CD14-positive monocyte (primary cell): ENCODE measurements at regions not wholly inside any gene's neighbourhood (a gene's known extent, or its start where the extent isn't known, plus 50 kb on each side); places are given as distances from the start of the nearest gene placed in this dataset.
"Not testable (repeated sequence)": the region's sequence is repeated elsewhere in the genome, so short reads cannot be mapped to it uniquely, and the experiment has no call there.

Experiments
- DNase-seq, 3 donors: peaks; one replicate each; pipeline ENCODE4 v3.0.0-alpha.2; 2011 to 2022
- H2AFZ ChIP-seq: 2 replicates; pipeline ENCODE4 v1.6.0; 2012; ENCODE audit warnings: mild to moderate bottlenecking, low read depth, low read length, inconsistent platforms; ENCODE audit not compliant: insufficient read depth, poor library complexity, severe bottlenecking
- H3K27ac ChIP-seq, 2 donors: 1 replicate in 1 of 2; 2 replicates in 1 of 2; pipeline ENCODE4 v1.5.1; 2012 to 2013; ENCODE audit warnings: low read length in 2 of 2, control low read depth in 1 of 2, inconsistent platforms in 1 of 2, low read depth in 1 of 2, mild to moderate bottlenecking in 1 of 2
- H3K27me3 ChIP-seq, 2 donors: one replicate each; pipeline versions ENCODE4 v1.6.0 to v1.6.1; 2011 to 2013; ENCODE audit warnings: low read length in 2 of 2; ENCODE audit not compliant: control insufficient read depth in 2 of 2, insufficient read depth in 2 of 2
- H3K36me3 ChIP-seq, 2 donors: replicated peaks in 1 of 2; 1 replicate in 1 of 2; 2 replicates in 1 of 2; pipeline versions ENCODE4 v1.5.1 to v1.6.1; 2012 to 2013; ENCODE audit warnings: low read length in 2 of 2, control low read depth in 1 of 2, inconsistent platforms in 1 of 2, mild to moderate bottlenecking in 1 of 2; ENCODE audit not compliant: insufficient read depth in 2 of 2, control insufficient read depth in 1 of 2
- H3K4me1 ChIP-seq, 2 donors: 1 replicate in 1 of 2; 2 replicates in 1 of 2; pipeline versions ENCODE4 v1.5.1 to v1.6.1; 2012 to 2013; ENCODE audit warnings: low read length in 2 of 2, control low read depth in 1 of 2, inconsistent platforms in 1 of 2, mild to moderate bottlenecking in 1 of 2, moderate library complexity in 1 of 2; ENCODE audit not compliant: insufficient read depth in 2 of 2, control insufficient read depth in 1 of 2
- H3K4me2 ChIP-seq: replicated peaks from 2 replicates; pipeline ENCODE3; 2012; ENCODE audit warnings: low read length, moderate library complexity, mild to moderate bottlenecking; ENCODE audit not compliant: poor library complexity, severe bottlenecking; ENCODE audit errors: extremely low read depth
- H3K4me3 ChIP-seq, 3 experiments: fragments of 200-600 bp in 1 of 3; sonication (generic) in 1 of 3; replicated peaks in 1 of 3; 1 replicate in 2 of 3; 2 replicates in 1 of 3; pipeline ENCODE4 v1.5.1; 2011 to 2013; ENCODE audit warnings: low read length in 3 of 3, mild to moderate bottlenecking in 3 of 3, control low read depth in 2 of 3, low read depth in 2 of 3, inconsistent platforms in 1 of 3, moderate library complexity in 1 of 3
- H3K79me2 ChIP-seq: 2 replicates; pipeline ENCODE4 v1.6.0; 2012; ENCODE audit warnings: mild to moderate bottlenecking, control low read depth, inconsistent platforms, low read length, moderate library complexity; ENCODE audit not compliant: insufficient read depth
- H3K9ac ChIP-seq: 2 replicates; pipeline ENCODE4 v1.6.0; 2017; ENCODE audit warnings: low read length, mild to moderate bottlenecking; ENCODE audit not compliant: insufficient read depth, poor library complexity, severe bottlenecking
- H3K9me3 ChIP-seq, 2 donors: replicated peaks in 1 of 2; 1 replicate in 1 of 2; 2 replicates in 1 of 2; pipeline versions ENCODE4 v1.5.1 to v1.6.1; 2012 to 2013; ENCODE audit warnings: low read length in 2 of 2, control low read depth in 1 of 2; ENCODE audit not compliant: control insufficient read depth in 1 of 2, insufficient read depth in 1 of 2
- H4K20me1 ChIP-seq: 2 replicates; pipeline ENCODE4 v1.6.0; 2012; ENCODE audit warnings: mild to moderate bottlenecking, low read length, control low read depth, moderate library complexity; ENCODE audit not compliant: insufficient read depth
- H3K27ac Mint-ChIP-seq, 7 donors: one replicate each; pipeline ENCODE4 v1.8.0; 2020; ENCODE audit warnings: mild to moderate bottlenecking in 7 of 7, mixed read lengths in 7 of 7, moderate library complexity in 6 of 7, inconsistent platforms in 2 of 7
- H3K27me3 Mint-ChIP-seq, 3 donors: one replicate each; pipeline ENCODE4 v1.8.0; 2021 to 2022; ENCODE audit warnings: low read depth in 3 of 3, mild to moderate bottlenecking in 3 of 3, mixed read lengths in 3 of 3, moderate library complexity in 3 of 3, inconsistent platforms in 1 of 3
- H3K36me3 Mint-ChIP-seq, 2 donors: one replicate each; pipeline ENCODE4 v1.8.0; 2020; ENCODE audit warnings: mixed read lengths in 2 of 2, inconsistent platforms in 1 of 2, mild to moderate bottlenecking in 1 of 2
- H3K4me1 Mint-ChIP-seq: one replicate; pipeline ENCODE4 v1.8.0; 2020; ENCODE audit warnings: mild to moderate bottlenecking, mixed read lengths
- H3K4me3 Mint-ChIP-seq, 2 donors: one replicate each; pipeline ENCODE4 v1.8.0; 2020; ENCODE audit warnings: mild to moderate bottlenecking in 2 of 2, mixed read lengths in 2 of 2, moderate library complexity in 1 of 2
- H3K9me3 Mint-ChIP-seq, 7 donors: one replicate each; pipeline ENCODE4 v1.8.0; 2020 to 2022; ENCODE audit warnings: mixed read lengths in 7 of 7, mild to moderate bottlenecking in 6 of 7, moderate library complexity in 6 of 7, inconsistent platforms in 2 of 7
- CTCF ChIP-seq: fragments of 200-600 bp; IDR thresholded peaks from one replicate; pipeline ENCODE4 v1.8.0; 2022; ENCODE audit warnings: antibody characterized with exemption, mild to moderate bottlenecking
- WGBS: methylation state at CpG from one replicate; pipeline ENCODE4 v1.1.5; 2013; ENCODE audit warnings: missing lambda C conversion rate; ENCODE audit not compliant: insufficient coverage; 5-methylcytosine and 5-hydroxymethylcytosine counted together
- intact Hi-C, 2 donors: fragments of 100-400 bp; cut with micrococcal nuclease; formaldehyde crosslinking; loops; one replicate each; pipeline versions ENCODE4 v1.15.0 to v1.15.1; 2023

DNA sequence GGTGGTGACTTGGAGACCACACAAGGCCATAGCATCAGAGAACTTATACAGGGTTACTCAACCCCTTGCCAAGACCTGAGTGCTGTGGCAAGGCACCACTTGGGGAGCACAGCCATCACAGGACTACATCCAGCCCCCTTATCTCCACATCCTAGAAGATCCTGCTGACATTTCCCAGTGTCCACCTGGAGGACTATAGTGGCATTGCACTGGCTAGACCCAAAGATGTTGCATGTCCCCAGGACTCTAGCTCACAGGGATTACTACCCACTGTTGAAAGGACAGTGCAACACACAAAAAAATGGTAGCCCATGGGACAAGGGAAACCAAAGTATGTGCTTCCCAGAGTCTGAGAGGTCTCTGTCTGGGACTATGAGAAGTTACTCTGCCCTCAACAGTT lies 411.1 kb upstream of the NUDT12 start:
- Mint-ChIP-seq H3K9me3 (peaks cover 0 to 12% (median 6%) of the 10 kb centered on the region in 7 donors), H3K4me1 (no peaks in the 10 kb centered on the region), H3K27ac (no peak overlapping the region), H3K36me3 (no peaks in the 10 kb centered on the region), H3K27me3 (no peaks in the 10 kb centered on the region), H3K4me3 (no peak overlapping the region)
- Histone ChIP-seq H4K20me1 (no peaks in the 10 kb centered on the region), H2AFZ (no peak overlapping the region), H3K36me3 (no peaks in the 10 kb centered on the region), H3K4me3 (no peak overlapping the region), H3K9me3 (peaks cover 17 to 19% of the 10 kb centered on the region in 2 donors), H3K9ac (no peak overlapping the region), H3K27me3 (no peaks in the 10 kb centered on the region), H3K79me2 (no peaks in the 10 kb centered on the region), H3K4me2 (no peak overlapping the region), H3K27ac (no peak overlapping the region), H3K4me1 (no peaks in the 10 kb centered on the region)
- DNase-seq: no peak
- no peak for TF ChIP-seq CTCF
- intact Hi-C loops: no loop called here

DNA sequence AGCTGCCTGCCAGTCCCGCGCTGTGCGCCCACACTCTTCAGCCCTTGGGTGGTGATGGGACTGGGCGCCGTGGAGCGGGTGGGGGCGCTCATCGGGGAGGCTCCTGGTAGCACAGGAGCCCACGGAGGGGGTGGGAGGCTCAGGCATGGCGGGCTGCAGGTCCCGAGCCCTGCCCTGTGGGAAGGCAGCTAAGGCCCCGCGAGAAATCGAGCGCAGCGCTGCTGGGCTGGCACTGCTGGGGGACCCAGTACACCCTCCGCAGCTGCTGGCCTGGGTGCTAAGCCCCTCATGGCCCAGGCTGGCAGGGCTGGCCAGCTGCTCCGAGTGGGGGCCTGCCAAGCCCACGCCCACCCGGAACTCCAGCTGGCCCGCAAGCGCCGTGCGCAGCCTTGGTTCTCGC lies 403.7 kb upstream of the NUDT12 start:
- H3K4me3 ChIP-seq, H3K27me3 Mint-ChIP-seq, DNase-seq, H3K27ac Mint-ChIP-seq, H3K9ac ChIP-seq, H3K27me3 ChIP-seq, H3K4me1 ChIP-seq, H3K36me3 Mint-ChIP-seq, H3K27ac ChIP-seq, H3K4me1 Mint-ChIP-seq, H3K4me3 Mint-ChIP-seq, intact Hi-C loops, H3K79me2 ChIP-seq, H4K20me1 ChIP-seq, H2AFZ ChIP-seq, H3K36me3 ChIP-seq, H3K4me2 ChIP-seq: not testable (repeated sequence)
- H3K9me3 ChIP-seq: peaks cover 19 to 27% of the 10 kb centered on the region in 2 donors
- WGBS: 97% methylated on average over 23 of the region's 25 CpGs
- peaks cover 0 to 26% (median 7%) of the 10 kb centered on the region in 7 donors for H3K9me3 Mint-ChIP-seq
